CD4-positive, CD25-positive, alpha-beta regulatory T cell (primary cell): ENCODE measurements at regions not wholly inside any gene's neighbourhood (a gene's known extent, or its start where the extent isn't known, plus 50 kb on each side); places are given as distances from the start of the nearest gene placed in this dataset.

Experiments
- ATAC-seq, 2 donors: fragments of 150-1000 bp; cut with Tn5 transposase; one replicate each; pipeline ENCODE4 v1.10.0; 2021; ENCODE audit warnings: low read depth in 2 of 2, moderate number of reproducible peaks in 2 of 2, moderate library complexity in 1 of 2
- DNase-seq, 3 donors: peaks; one replicate each; pipeline versions ENCODE4 v3.0.0 to v3.0.0-alpha.2; 2012 to 2022; ENCODE audit warnings: mixed read lengths in 1 of 3
- H3K27ac ChIP-seq: one replicate; pipeline ENCODE4 v1.7.0; 2013; ENCODE audit warnings: mild to moderate bottlenecking, low read length; ENCODE audit not compliant: insufficient read depth, poor library complexity, severe bottlenecking
- H3K27me3 ChIP-seq: one replicate; pipeline ENCODE4 v1.7.0; 2013; ENCODE audit warnings: low read length; ENCODE audit not compliant: control insufficient read depth, insufficient read depth
- H3K36me3 ChIP-seq: one replicate; pipeline ENCODE4 v1.7.0; 2013; ENCODE audit warnings: mild to moderate bottlenecking, low read length, moderate library complexity; ENCODE audit not compliant: control insufficient read depth, insufficient read depth
- H3K4me1 ChIP-seq: 2 replicates; pipeline ENCODE4 v1.7.0; 2013; ENCODE audit warnings: mild to moderate bottlenecking, low read length; ENCODE audit not compliant: insufficient read depth, control insufficient read depth, poor library complexity, severe bottlenecking
- H3K4me3 ChIP-seq: one replicate; pipeline ENCODE4 v1.7.0; 2013; ENCODE audit warnings: low read depth, mild to moderate bottlenecking, low read length, moderate library complexity
- H3K9me3 ChIP-seq, 2 experiments: 1 replicate in 1 of 2; 2 replicates in 1 of 2; pipeline ENCODE4 v1.7.0; 2013; ENCODE audit warnings: low read length in 2 of 2, mild to moderate bottlenecking in 1 of 2, moderate library complexity in 1 of 2; ENCODE audit not compliant: control insufficient read depth in 2 of 2
- H3K27ac Mint-ChIP-seq, 3 donors: one replicate each; pipeline ENCODE4 v1.8.0; 2020 to 2022; ENCODE audit warnings: mild to moderate bottlenecking in 3 of 3, mixed read lengths in 3 of 3, moderate library complexity in 2 of 3
- H3K27me3 Mint-ChIP-seq: one replicate; pipeline ENCODE4 v1.8.0; 2022; ENCODE audit warnings: mild to moderate bottlenecking, mixed read lengths
- H3K36me3 Mint-ChIP-seq: one replicate; pipeline ENCODE4 v1.8.0; 2020; ENCODE audit warnings: mixed read lengths
- H3K4me1 Mint-ChIP-seq, 4 donors: one replicate each; pipeline ENCODE4 v1.8.0; 2020 to 2022; ENCODE audit warnings: mixed read lengths in 4 of 4, mild to moderate bottlenecking in 1 of 4
- H3K4me3 Mint-ChIP-seq, 4 donors: one replicate each; pipeline ENCODE4 v1.8.0; 2020 to 2022; ENCODE audit warnings: mild to moderate bottlenecking in 4 of 4, mixed read lengths in 4 of 4, moderate library complexity in 3 of 4
- H3K9me3 Mint-ChIP-seq, 7 donors: one replicate each; pipeline ENCODE4 v1.8.0; 2020 to 2022; ENCODE audit warnings: mixed read lengths in 7 of 7, mild to moderate bottlenecking in 3 of 7, moderate library complexity in 2 of 7

DNA sequence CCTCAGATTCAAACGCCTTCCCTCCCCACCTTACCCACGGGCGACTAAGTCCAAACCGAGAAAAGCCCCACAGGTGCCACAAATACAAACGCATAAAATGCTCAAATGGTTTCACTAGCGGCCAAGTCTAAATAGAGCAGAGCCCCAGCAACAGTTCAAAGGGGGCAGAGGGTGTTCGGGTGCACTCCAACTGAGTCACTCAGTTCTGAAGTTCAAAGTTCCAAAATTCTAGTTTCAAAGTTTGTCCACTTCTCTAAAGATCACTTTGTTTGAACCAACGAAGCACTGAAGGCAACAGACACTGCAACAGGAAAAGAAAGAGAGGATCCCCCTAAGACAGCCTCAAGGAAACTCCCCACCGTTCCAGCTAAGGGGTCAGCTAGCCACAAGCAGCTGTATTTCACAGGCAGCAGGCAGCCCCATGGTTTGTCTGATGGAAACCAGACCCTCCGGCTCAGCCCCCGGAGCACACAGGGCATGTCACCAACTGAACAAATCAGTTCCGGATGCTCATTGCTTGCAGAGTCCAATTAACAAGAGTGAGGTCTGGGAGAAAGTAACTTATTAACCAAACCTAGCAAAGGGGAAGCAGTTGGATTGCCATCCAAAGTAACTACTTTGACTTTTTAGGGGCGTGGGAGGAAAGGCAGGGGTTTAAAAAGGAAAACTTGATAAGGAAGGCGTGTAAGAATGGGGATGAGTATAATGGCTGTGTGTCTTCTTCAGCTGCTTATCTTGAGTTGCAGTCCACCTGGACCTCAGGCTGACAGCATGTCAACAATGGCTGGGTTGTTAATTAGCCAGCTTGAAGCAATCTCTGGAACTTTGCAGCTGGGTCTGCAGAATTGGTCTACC lies 1423.9 kb upstream of the PRMT6 start:
- Histone ChIP-seq H3K4me1 (no peaks in the 10 kb centered on the region), H3K4me3 (no peak overlapping the region), H3K9me3 (peaks cover 4% of the 10 kb centered on the region in 2 experiments), H3K36me3 (no peaks in the 10 kb centered on the region), H3K27me3 (no peaks in the 10 kb centered on the region), H3K27ac (no peak overlapping the region)
- no peak for DNase-seq
- H3K27me3 Mint-ChIP-seq = no peaks in the 10 kb centered on the region
- no peaks in the 10 kb centered on the region for H3K36me3 Mint-ChIP-seq
- no peak overlapping the region for H3K27ac Mint-ChIP-seq
- no peak for ATAC-seq
- H3K4me3 Mint-ChIP-seq = no peak overlapping the region
- peaks cover under 1 to 9% (median 3%) of the 10 kb centered on the region in 7 donors for H3K9me3 Mint-ChIP-seq
- no peaks in the 10 kb centered on the region for H3K4me1 Mint-ChIP-seq

GRCh38 chr1:105636052-105636451 lies 1420.4 kb upstream of the PRMT6 start:
- Histone ChIP-seq H3K36me3 (no peaks in the 10 kb centered on the region), H3K4me1 (no peaks in the 10 kb centered on the region), H3K27ac (no peak overlapping the region), H3K4me3 (no peak overlapping the region), H3K27me3 (no peaks in the 10 kb centered on the region), H3K9me3 (peaks cover 0 to 4% of the 10 kb centered on the region in 2 experiments)
- Mint-ChIP-seq H3K4me3 (no peak overlapping the region), H3K36me3 (no peaks in the 10 kb centered on the region), H3K4me1 (no peaks in the 10 kb centered on the region), H3K27ac (no peak overlapping the region), H3K9me3 (peaks cover 2 to 27% (median 6%) of the 10 kb centered on the region in 7 donors), H3K27me3 (no peaks in the 10 kb centered on the region)
- ATAC-seq (no peak), DNase-seq (no peak)

- DNase-seq (no peak), ATAC-seq (no peak)
- Histone ChIP-seq H3K27ac (no peak overlapping the region), H3K27me3 (no peaks in the 10 kb centered on the region), H3K4me1 (no peaks in the 10 kb centered on the region), H3K4me3 (no peak overlapping the region), H3K36me3 (no peaks in the 10 kb centered on the region), H3K9me3 (no peaks in the 10 kb centered on the region)
- Mint-ChIP-seq H3K9me3 (peaks cover 2 to 54% (median 11%) of the 10 kb centered on the region in 7 donors), H3K36me3 (no peaks in the 10 kb centered on the region), H3K4me1 (no peaks in the 10 kb centered on the region), H3K27me3 (no peaks in the 10 kb centered on the region), H3K27ac (no peak overlapping the region), H3K4me3 (no peak overlapping the region)
Measured at GRCh38 chr1:105641407-105641806, 1415.1 kb upstream of the PRMT6 start.

GRCh38 chr1:105652109-105652508 lies 1404.4 kb upstream of the PRMT6 start:
- Mint-ChIP-seq H3K36me3 (no peaks in the 10 kb centered on the region), H3K27me3 (no peaks in the 10 kb centered on the region), H3K4me1 (no peaks in the 10 kb centered on the region), H3K4me3 (no peak overlapping the region), H3K27ac (no peak overlapping the region), H3K9me3 (peaks cover 0 to 21% (median 5%) of the 10 kb centered on the region in 7 donors)
- Histone ChIP-seq H3K36me3 (no peaks in the 10 kb centered on the region), H3K9me3 (no peaks in the 10 kb centered on the region), H3K27me3 (no peaks in the 10 kb centered on the region), H3K27ac (no peak overlapping the region), H3K4me3 (no peak overlapping the region), H3K4me1 (no peaks in the 10 kb centered on the region)
- DNase-seq = no peak
- ATAC-seq = no peak

DNA sequence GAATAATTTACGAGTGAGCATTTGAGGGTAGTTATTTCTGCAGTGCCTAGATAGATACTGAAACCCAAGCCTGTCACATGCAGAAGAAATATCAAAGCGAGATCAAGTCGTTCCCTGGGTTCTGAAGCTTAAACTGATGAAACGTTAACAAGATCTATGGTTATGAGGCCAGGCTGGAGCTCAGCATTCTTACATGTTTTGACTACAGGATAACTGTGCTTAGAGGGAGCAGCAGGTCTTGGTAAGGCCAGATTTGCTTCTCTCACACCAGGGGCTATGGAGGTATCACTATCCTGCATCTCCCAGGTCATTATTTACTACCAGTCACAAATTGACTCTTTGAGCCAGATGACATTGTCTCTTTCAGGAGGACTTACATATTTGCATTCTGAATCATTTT lies 1401.4 kb upstream of the PRMT6 start:
- Histone ChIP-seq H3K36me3 (no peaks in the 10 kb centered on the region), H3K9me3 (no peaks in the 10 kb centered on the region), H3K27ac (no peak overlapping the region), H3K4me1 (no peaks in the 10 kb centered on the region), H3K4me3 (no peak overlapping the region), H3K27me3 (no peaks in the 10 kb centered on the region)
- DNase-seq (no peak), ATAC-seq (no peak)
- H3K9me3 Mint-ChIP-seq = peaks cover 0 to 18% (median 6%) of the 10 kb centered on the region in 7 donors
- no peak overlapping the region for H3K4me3 Mint-ChIP-seq
- no peaks in the 10 kb centered on the region for H3K36me3 Mint-ChIP-seq
- H3K27me3 Mint-ChIP-seq = no peaks in the 10 kb centered on the region
- no peak overlapping the region for H3K27ac Mint-ChIP-seq
- no peaks in the 10 kb centered on the region for H3K4me1 Mint-ChIP-seq

GRCh38 chr1:105664495-105664894 lies 1392.0 kb upstream of the PRMT6 start:
- no peak for DNase-seq

DNA sequence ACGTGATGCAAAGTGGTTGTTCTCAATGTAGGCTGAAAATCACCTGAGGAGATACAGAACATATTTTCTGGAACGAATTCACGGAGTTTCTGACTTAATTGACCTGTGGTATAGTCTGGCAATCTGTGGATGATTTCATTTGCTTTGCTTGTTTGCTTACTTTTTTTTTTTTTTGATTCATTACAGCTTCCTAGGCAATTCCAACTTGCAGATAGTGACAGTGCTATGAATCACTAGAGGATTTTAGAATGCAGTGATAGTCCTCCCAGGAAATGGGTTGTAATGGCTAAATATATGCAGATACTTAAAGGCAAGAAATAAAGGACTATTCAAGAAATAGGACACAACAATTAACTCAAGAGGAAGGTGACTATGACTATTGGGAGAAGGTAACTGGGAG lies 1378.1 kb upstream of the PRMT6 start:
- no peaks in the 10 kb centered on the region for H3K9me3 ChIP-seq
- Mint-ChIP-seq H3K4me1 (no peaks in the 10 kb centered on the region), H3K9me3 (peaks cover 0 to 10% (median 4%) of the 10 kb centered on the region in 7 donors), H3K27ac (no peak overlapping the region), H3K4me3 (no peak overlapping the region), H3K27me3 (no peaks in the 10 kb centered on the region), H3K36me3 (no peaks in the 10 kb centered on the region)
- no peaks in the 10 kb centered on the region for H3K36me3 ChIP-seq
- H3K27ac ChIP-seq = no peak overlapping the region
- H3K4me1 ChIP-seq = no peaks in the 10 kb centered on the region
- H3K4me3 ChIP-seq = no peak overlapping the region
- ATAC-seq (no peak), DNase-seq (no peak)
- H3K27me3 ChIP-seq = no peaks in the 10 kb centered on the region

More at GRCh38 chr1:105664495-105664894, 1392.0 kb upstream of the PRMT6 start:
- no peaks in the 10 kb centered on the region for H3K36me3 ChIP-seq
- no peak overlapping the region for H3K4me3 ChIP-seq
- Mint-ChIP-seq H3K9me3 (peaks cover 0 to 22% (median 4%) of the 10 kb centered on the region in 7 donors), H3K4me1 (no peaks in the 10 kb centered on the region), H3K36me3 (no peaks in the 10 kb centered on the region), H3K4me3 (no peak overlapping the region), H3K27me3 (no peaks in the 10 kb centered on the region), H3K27ac (no peak overlapping the region)
- no peaks in the 10 kb centered on the region for H3K4me1 ChIP-seq
- no peak overlapping the region for H3K27ac ChIP-seq
- H3K27me3 ChIP-seq = no peaks in the 10 kb centered on the region
- no peak for ATAC-seq
- peaks cover 5 to 7% of the 10 kb centered on the region in 2 experiments for H3K9me3 ChIP-seq

GRCh38 chr1:105684714-105685113 lies 1371.8 kb upstream of the PRMT6 start:
- no peaks in the 10 kb centered on the region for H3K9me3 ChIP-seq
- H3K4me1 Mint-ChIP-seq = no peaks in the 10 kb centered on the region
- no peaks in the 10 kb centered on the region for H3K4me1 ChIP-seq
- no peaks in the 10 kb centered on the region for H3K27me3 ChIP-seq
- H3K27ac ChIP-seq = no peak overlapping the region
- no peak overlapping the region for H3K27ac Mint-ChIP-seq
- no peaks in the 10 kb centered on the region for H3K36me3 Mint-ChIP-seq
- H3K4me3 ChIP-seq = no peak overlapping the region
- DNase-seq (no peak), ATAC-seq (no peak)
- no peaks in the 10 kb centered on the region for H3K36me3 ChIP-seq
- no peak overlapping the region for H3K4me3 Mint-ChIP-seq
- no peaks in the 10 kb centered on the region for H3K27me3 Mint-ChIP-seq
- peaks cover 0 to 11% (median 5%) of the 10 kb centered on the region in 7 donors for H3K9me3 Mint-ChIP-seq
